T-helper 2 cell treated with Interferon-gamma antibody and Interleukin-4, amounts not matched to agents 100 ng/mL and 5 ng/mL, for 36 hours (primary cell): ENCODE measurements at regions not wholly inside any gene's neighbourhood (a gene's known extent, or its start where the extent isn't known, plus 50 kb on each side); places are given as distances from the start of the nearest gene placed in this dataset.
"Not testable (repeated sequence)": the region's sequence is repeated elsewhere in the genome, so short reads cannot be mapped to it uniquely, and the experiment has no call there.

Source experiments
- intact Hi-C: fragments of 100-400 bp; cut with micrococcal nuclease; formaldehyde crosslinking; loops from one replicate; pipeline ENCODE4 v1.15.1; 2023

GRCh38 chr11:64428693-64429092 is 69.7 kb downstream of the RPS6KA4 start:
- intact Hi-C loops = no loop called here

- intact Hi-C loops = no loop called here
Observed at GRCh38 chr11:64429970-64430369, 71.0 kb downstream of the RPS6KA4 start.

GRCh38 chr11:64430645-64431044 is 71.7 kb downstream of the RPS6KA4 start:
- intact Hi-C loops = no loop called here

- intact Hi-C loops = no loop called here
Observed at GRCh38 chr11:64436000-64436399, 77.0 kb downstream of the RPS6KA4 start.

- intact Hi-C loops = no loop called here
Observed at GRCh38 chr11:64437426-64437825, 78.5 kb downstream of the RPS6KA4 start.

GRCh38 chr11:64438986-64439771 is 80.2 kb downstream of the RPS6KA4 start:
- intact Hi-C loops = no loop called here

GRCh38 chr11:64439772-64440491 is 81.0 kb downstream of the RPS6KA4 start:
- intact Hi-C loops = not testable (repeated sequence)

- intact Hi-C loops = no loop called here
Observed at GRCh38 chr11:64441127-64441526, 82.2 kb downstream of the RPS6KA4 start.

GRCh38 chr11:64443001-64443400 is 84.0 kb downstream of the RPS6KA4 start:
- intact Hi-C loops = no loop called here

GRCh38 chr11:64444838-64445441 is 86.0 kb downstream of the RPS6KA4 start:
- intact Hi-C loops = no loop called here

- intact Hi-C loops = no loop called here
Observed at GRCh38 chr11:64445651-64446050, 86.7 kb downstream of the RPS6KA4 start.

- intact Hi-C loops = loop anchor here (2.0 kb wide), 1 partner anchor 205 kb away; no protein-coding TSS in a partner anchor
Observed at GRCh38 chr11:64447831-64448598, 89.1 kb downstream of the RPS6KA4 start.

GRCh38 chr11:64448599-64449380 is 89.8 kb downstream of the RPS6KA4 start:
- intact Hi-C loops = loop anchor here (2.0 kb wide), 1 partner anchor 204 kb away; no protein-coding TSS in a partner anchor

- intact Hi-C loops = loop anchor here (2.0 kb wide), 1 partner anchor 203 kb away; no protein-coding TSS in a partner anchor
Observed at GRCh38 chr11:64449381-64450167, 90.6 kb downstream of the RPS6KA4 start.

- intact Hi-C loops = no loop called here
Observed at GRCh38 chr11:64450168-64450560, 91.2 kb downstream of the RPS6KA4 start.

GRCh38 chr11:64451856-64452255 is 92.9 kb downstream of the RPS6KA4 start:
- intact Hi-C loops = no loop called here

- intact Hi-C loops = no loop called here
Observed at GRCh38 chr11:64453466-64453865, 94.5 kb downstream of the RPS6KA4 start.

- intact Hi-C loops = no loop called here
Observed at GRCh38 chr11:64455456-64456261, 96.7 kb downstream of the RPS6KA4 start.
